GM12872 (cell line): ENCODE measurements at regions not wholly inside any gene's neighbourhood (a gene's known extent, or its start where the extent isn't known, plus 50 kb on each side); places are given as distances from the start of the nearest gene placed in this dataset.

Experiments
- TF ChIP-seq, protein P1 (sequence below): IDR thresholded peaks from 3 replicates; pipeline ENCODE4 v1.5.1; 2011; ENCODE audit warnings: low read depth, mild to moderate bottlenecking, low read length, moderate library complexity; ENCODE audit not compliant: insufficient read depth

DNA sequence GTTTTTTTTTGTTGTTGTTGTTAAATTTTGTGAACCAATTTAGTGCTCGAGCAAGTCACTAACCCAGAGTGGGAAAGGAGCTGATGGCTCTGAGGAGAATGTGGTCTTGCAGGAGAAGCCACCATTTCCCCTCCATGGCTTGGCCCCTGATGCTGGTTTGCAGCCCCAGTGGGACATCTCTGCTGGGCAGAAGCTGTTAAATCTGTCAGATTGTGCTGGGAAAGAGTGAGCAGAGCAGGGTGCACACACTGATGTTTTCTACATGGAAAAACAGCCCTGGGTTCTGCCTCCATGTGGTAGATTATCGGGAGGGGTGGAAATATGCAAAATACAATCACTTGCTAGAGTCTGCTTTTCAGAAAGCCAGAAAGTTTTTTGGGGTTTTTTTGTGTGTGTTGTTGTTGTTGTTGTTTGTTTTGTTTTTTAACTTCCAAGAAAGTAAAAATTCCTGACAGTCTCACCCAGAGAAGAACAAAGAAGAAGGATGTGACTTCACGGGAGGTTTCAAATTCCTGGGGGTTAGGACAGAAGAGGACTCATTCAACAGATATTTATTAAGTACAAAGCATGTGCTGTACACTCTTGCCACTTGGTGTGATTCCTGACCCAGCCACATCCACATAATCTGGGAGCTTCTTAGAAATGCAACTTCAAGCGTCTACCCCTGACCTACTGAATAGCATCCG lies 133.7 kb downstream of the FOXB1 start:
- TF ChIP-seq, protein P1, sequence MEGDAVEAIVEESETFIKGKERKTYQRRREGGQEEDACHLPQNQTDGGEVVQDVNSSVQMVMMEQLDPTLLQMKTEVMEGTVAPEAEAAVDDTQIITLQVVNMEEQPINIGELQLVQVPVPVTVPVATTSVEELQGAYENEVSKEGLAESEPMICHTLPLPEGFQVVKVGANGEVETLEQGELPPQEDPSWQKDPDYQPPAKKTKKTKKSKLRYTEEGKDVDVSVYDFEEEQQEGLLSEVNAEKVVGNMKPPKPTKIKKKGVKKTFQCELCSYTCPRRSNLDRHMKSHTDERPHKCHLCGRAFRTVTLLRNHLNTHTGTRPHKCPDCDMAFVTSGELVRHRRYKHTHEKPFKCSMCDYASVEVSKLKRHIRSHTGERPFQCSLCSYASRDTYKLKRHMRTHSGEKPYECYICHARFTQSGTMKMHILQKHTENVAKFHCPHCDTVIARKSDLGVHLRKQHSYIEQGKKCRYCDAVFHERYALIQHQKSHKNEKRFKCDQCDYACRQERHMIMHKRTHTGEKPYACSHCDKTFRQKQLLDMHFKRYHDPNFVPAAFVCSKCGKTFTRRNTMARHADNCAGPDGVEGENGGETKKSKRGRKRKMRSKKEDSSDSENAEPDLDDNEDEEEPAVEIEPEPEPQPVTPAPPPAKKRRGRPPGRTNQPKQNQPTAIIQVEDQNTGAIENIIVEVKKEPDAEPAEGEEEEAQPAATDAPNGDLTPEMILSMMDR = no peak

DNA sequence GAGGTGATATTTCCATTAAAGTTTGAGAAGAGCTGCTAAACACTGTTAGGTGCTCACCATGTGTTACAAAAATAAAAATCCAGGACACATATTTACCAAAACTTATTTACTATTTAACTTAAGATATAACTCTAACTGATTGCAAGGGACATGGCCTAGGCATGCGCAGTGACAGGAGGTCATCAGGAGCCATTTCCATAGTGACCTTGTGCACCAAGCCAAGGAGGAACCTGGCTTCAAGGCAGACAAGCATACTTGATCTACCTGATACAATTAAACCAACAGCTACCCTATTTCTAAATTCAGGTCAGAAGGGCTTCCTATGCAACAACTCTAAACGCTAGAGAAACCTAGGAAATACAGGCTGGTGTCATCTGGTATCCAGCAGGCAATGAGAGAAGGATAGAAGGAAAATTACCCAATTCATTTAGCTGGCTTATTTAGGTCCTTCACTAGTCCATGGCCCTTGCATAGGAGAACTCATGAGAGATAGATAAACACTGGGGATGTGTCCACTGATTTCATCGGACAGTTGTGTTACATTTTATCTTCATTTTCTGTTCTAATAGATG lies 134.4 kb downstream of the FOXB1 start:
- TF ChIP-seq, protein P1 = no peak

DNA sequence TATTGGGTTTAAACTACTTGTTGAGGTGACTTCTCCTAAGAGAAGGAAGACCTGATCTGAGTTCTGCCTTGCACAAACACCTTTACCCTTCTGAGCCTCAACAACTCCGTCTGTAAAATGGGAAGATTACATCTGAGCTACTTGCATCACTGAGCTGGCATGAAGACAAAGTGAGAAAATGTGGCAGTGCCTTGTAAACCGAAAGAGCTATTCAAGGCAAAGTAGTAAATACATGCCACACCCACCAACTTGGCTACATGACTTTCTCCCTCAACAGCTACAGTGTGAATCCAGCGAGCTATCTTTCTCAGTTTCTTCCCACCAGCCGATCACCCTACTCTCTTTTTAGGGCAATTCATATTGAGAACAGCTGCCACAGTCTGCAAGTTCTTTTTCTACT lies 148.3 kb downstream of the FOXB1 start:
- TF ChIP-seq, protein P1 = no peak

DNA sequence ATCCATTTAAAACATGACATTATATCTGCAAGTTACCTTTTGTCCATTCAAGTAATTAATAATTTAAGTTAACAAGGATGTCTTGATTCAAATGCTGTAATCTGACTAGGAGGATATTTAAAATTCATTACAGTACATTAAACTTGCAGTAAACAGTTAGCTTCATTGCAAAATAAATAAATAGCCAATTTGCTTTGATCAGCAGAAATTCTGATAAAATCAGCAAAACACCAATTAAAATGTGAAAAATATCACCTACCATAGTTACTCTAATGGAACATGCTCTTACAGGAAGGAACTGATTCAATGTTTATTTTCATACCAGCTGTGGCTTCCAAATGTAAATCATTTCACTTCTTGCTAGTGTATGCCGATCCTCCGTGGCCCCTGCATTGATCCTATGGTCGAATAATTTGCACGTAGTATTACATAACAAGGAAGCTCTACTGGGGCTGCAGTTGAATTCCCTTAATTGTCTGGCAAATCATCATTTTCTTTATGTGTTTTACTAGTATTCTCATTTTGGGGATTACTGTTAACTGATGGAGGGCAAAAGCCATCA lies 150.7 kb downstream of the FOXB1 start:
- TF ChIP-seq, protein P1 = no peak

DNA sequence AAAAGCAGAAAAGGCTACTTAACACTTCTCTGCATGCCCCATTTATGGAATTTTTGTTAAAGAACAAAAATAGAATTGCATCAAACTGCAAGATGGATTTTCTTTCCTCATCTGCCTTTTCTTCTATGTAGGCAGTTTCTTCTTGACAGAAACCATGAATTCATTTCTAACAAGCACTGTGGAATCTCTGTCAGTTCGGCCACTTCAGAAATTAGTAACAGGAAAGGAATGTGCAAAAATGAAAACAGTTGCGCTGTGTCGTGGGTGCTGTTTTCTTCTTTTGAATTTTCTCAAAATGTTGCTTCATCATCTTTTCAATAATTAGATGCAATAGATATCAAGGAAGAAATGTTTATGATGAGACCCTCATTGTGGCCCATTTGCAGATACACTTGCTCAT lies 151.6 kb downstream of the FOXB1 start:
- TF ChIP-seq, protein P1 = no peak

DNA sequence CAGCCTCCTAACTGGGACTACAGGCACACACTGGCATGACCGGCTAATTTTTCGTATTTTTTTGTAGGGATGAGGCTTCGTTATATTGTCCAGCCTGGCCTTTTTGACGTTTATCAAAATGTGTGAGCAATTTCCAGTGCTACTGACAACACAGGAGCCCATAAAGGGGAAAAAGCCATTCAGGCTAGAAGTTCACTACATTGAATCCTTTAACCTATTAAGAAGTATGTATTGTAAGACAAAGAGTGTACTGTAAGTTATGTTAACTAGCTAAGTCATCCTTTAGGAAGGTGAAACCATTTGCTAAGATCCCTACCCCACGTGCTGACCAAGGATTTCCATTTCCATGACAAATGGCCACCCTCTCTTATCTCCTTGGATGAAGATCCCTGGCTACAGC lies 156.8 kb downstream of the FOXB1 start:
- TF ChIP-seq, protein P1 = no peak

DNA sequence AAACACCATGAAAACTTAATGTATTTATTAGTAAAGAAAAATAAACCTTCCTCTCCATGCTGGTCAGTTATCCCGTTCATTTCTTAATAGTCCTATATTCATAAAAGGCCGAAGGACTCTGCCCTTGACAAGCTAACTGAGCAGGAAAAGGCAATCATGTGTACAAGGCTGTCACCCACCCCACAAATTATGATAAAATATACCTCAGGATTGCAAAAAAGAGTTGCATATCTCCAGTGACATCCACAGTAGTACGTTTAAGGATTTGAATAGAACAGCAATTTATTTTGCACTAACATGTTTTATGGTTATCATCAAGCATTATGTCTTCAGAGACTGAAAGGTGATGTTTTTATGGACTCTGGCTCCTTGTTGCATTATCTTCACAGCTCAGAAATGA lies 157.6 kb downstream of the FOXB1 start:
- TF ChIP-seq, protein P1 = no peak
